Body of pancreas (tissue), 4 donors: ENCODE measurements at regions not wholly inside any gene's neighbourhood (a gene's known extent, or its start where the extent isn't known, plus 50 kb on each side); places are given as distances from the start of the nearest gene placed in this dataset.

ENCODE experiments used
- POLR2A ChIP-seq, 3 donors: fragments of 450-650 bp; IDR thresholded peaks; one replicate each; pipeline ENCODE4 v1.6.1; 2016; ENCODE audit warnings: antibody characterized with exemption in 3 of 3, mild to moderate bottlenecking in 2 of 3
- TF ChIP-seq, protein P1 (sequence below), 7 experiments: fragments of 450-650 bp in 4 of 7; fragments of 200-600 bp in 3 of 7; sonication (generic) in 3 of 7; IDR thresholded peaks; one replicate each; pipeline ENCODE4 v1.5.1; 2016 to 2019; ENCODE audit warnings: antibody characterized with exemption in 7 of 7

DNA sequence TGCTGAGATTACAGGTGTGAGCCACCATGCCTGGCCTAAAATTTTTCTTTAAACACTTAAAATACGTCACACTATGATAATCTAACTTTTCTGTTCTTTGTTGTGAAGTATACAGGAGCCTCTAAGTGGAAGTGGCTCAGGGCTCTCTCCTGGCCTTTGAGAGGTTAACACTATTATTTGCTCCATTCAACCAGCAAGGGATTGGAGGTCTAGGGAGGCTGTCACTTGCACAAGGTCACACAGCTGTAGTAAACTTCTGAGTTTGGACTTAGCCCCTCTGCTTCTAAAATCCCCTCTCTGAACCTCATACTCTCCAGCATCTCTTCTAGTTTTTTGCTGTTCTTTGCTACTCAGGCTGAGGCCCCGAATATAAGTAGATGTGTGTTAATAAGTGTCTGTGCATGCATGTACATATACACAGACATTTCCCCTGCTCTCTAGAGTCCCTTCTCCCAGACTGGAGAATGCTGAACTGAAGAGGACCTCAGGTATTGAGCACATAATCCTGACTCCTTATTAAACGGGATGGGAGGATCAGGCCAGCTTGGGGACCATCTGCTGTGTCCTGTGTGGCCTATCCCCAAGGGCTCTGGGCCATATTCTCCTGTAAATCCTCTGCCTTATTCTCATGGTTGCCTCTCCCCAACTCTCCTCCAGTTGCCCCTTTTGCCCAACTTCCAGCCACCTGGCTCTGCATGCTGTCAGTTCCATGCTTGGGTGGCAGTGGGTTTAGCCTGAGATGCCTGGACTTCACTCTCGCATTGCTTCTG, 87.0 kb upstream of the SPRY4 start:
- no peak for TF ChIP-seq POLR2A (IDR thresholded peaks at IDR 0.05)
- TF ChIP-seq, protein P1, sequence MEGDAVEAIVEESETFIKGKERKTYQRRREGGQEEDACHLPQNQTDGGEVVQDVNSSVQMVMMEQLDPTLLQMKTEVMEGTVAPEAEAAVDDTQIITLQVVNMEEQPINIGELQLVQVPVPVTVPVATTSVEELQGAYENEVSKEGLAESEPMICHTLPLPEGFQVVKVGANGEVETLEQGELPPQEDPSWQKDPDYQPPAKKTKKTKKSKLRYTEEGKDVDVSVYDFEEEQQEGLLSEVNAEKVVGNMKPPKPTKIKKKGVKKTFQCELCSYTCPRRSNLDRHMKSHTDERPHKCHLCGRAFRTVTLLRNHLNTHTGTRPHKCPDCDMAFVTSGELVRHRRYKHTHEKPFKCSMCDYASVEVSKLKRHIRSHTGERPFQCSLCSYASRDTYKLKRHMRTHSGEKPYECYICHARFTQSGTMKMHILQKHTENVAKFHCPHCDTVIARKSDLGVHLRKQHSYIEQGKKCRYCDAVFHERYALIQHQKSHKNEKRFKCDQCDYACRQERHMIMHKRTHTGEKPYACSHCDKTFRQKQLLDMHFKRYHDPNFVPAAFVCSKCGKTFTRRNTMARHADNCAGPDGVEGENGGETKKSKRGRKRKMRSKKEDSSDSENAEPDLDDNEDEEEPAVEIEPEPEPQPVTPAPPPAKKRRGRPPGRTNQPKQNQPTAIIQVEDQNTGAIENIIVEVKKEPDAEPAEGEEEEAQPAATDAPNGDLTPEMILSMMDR (IDR thresholded peaks at IDR 0.05) = no peak
